Kidney (tissue), 13 donors: ENCODE measurements at regions not wholly inside any gene's neighbourhood (a gene's known extent, or its start where the extent isn't known, plus 50 kb on each side); places are given as distances from the start of the nearest gene placed in this dataset.

Experiments
- DNase-seq, 5 donors: peaks; one replicate each; pipeline ENCODE4 v3.0.0-alpha.2; 2013 to 2020
- FAIRE-seq: peaks from 2 replicates; lab custom pipeline; 2012; peaks lifted over from hg19 to GRCh38; lab: Jason Lieb, UNC
- H3K27ac ChIP-seq, 2 donors: one replicate each; pipeline ENCODE4 v1.7.0; 2013; ENCODE audit warnings: low read depth in 2 of 2, low read length in 2 of 2, inconsistent platforms in 1 of 2
- H3K27me3 ChIP-seq: one replicate; pipeline ENCODE4 v1.7.1; 2013; ENCODE audit warnings: low read length, inconsistent platforms; ENCODE audit not compliant: control insufficient read depth, insufficient read depth
- H3K36me3 ChIP-seq, 3 donors: one replicate each; pipeline versions ENCODE4 v1.7.0 to v1.7.1; 2013; ENCODE audit warnings: low read length in 3 of 3, control low read depth in 1 of 3, inconsistent platforms in 1 of 3; ENCODE audit not compliant: insufficient read depth in 3 of 3, control insufficient read depth in 2 of 3
- H3K4me1 ChIP-seq, 3 donors: one replicate each; pipeline versions ENCODE4 v1.7.0 to v1.7.1; 2013; ENCODE audit warnings: low read length in 3 of 3, inconsistent platforms in 1 of 3, low read depth in 1 of 3; ENCODE audit not compliant: control insufficient read depth in 2 of 3, insufficient read depth in 2 of 3
- H3K4me3 ChIP-seq, 3 donors: one replicate each; pipeline versions ENCODE4 v1.7.0 to v1.8.1; 2013; ENCODE audit warnings: low read length in 3 of 3, control low read depth in 1 of 3, inconsistent platforms in 1 of 3
- H3K9ac ChIP-seq, 3 donors: one replicate each; pipeline versions ENCODE4 v1.7.0 to v1.7.1; 2013; ENCODE audit warnings: low read length in 3 of 3, control low read depth in 1 of 3, inconsistent platforms in 1 of 3
- H3K9me3 ChIP-seq, 3 donors: one replicate each; pipeline versions ENCODE4 v1.7.0 to v1.7.1; 2013; ENCODE audit warnings: low read length in 3 of 3, control low read depth in 1 of 3, inconsistent platforms in 1 of 3; ENCODE audit not compliant: control insufficient read depth in 2 of 3, insufficient read depth in 1 of 3
- intact Hi-C: fragments of 100-400 bp; cut with DNase I; formaldehyde crosslinking; loops from one replicate; pipeline ENCODE4 v1.11.1; 2022
- TF ChIP-seq, protein P1 (sequence below): IDR thresholded peaks from 3 replicates; pipeline ENCODE4 v1.5.1; 2012; ENCODE audit warnings: mild to moderate bottlenecking, moderate library complexity, borderline replicate concordance; ENCODE audit not compliant: insufficient read depth; ENCODE audit errors: extremely low read depth
- donor health status: control.
- donor health status: control.
- donor health status: control.
- donor health status: control.
- donor health status: control.
- donor health status: DM: yes; HTN: yes; CAD: no.
- donor health status: Normal renal cell carcinoma (clear cell type).

DNA sequence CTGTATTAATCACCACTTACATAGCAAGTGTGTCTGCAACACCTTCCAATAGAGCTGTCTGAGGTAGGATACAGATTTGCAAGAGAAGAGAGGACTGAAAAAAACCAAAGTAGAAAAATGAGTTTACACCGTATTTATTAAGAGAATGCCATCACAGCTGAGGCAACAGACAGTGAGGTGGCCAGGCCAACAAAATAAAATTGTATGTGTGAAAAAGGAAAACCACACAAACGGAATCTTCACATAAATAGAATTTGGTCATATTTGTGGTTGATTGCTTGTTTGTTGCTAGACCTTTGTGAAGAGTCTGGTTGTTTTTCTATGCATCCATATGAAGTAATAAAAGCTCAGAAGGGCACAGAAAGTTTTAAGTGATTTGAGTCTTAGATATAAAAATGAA, 157.8 kb upstream of the TSHZ2 start:
- H3K9ac ChIP-seq, result no peak overlapping the region
- no peaks in the 10 kb centered on the region for H3K4me1 ChIP-seq
- TF ChIP-seq, protein P1, sequence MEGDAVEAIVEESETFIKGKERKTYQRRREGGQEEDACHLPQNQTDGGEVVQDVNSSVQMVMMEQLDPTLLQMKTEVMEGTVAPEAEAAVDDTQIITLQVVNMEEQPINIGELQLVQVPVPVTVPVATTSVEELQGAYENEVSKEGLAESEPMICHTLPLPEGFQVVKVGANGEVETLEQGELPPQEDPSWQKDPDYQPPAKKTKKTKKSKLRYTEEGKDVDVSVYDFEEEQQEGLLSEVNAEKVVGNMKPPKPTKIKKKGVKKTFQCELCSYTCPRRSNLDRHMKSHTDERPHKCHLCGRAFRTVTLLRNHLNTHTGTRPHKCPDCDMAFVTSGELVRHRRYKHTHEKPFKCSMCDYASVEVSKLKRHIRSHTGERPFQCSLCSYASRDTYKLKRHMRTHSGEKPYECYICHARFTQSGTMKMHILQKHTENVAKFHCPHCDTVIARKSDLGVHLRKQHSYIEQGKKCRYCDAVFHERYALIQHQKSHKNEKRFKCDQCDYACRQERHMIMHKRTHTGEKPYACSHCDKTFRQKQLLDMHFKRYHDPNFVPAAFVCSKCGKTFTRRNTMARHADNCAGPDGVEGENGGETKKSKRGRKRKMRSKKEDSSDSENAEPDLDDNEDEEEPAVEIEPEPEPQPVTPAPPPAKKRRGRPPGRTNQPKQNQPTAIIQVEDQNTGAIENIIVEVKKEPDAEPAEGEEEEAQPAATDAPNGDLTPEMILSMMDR, result no peak
- H3K27ac ChIP-seq, result no peak overlapping the region
- no peak for DNase-seq
- no peaks in the 10 kb centered on the region for H3K27me3 ChIP-seq
- no peak for FAIRE-seq
- intact Hi-C loops, result no loop called here
- no peaks in the 10 kb centered on the region for H3K9me3 ChIP-seq
- H3K36me3 ChIP-seq, result no peaks in the 10 kb centered on the region
- no peak overlapping the region for H3K4me3 ChIP-seq

DNA sequence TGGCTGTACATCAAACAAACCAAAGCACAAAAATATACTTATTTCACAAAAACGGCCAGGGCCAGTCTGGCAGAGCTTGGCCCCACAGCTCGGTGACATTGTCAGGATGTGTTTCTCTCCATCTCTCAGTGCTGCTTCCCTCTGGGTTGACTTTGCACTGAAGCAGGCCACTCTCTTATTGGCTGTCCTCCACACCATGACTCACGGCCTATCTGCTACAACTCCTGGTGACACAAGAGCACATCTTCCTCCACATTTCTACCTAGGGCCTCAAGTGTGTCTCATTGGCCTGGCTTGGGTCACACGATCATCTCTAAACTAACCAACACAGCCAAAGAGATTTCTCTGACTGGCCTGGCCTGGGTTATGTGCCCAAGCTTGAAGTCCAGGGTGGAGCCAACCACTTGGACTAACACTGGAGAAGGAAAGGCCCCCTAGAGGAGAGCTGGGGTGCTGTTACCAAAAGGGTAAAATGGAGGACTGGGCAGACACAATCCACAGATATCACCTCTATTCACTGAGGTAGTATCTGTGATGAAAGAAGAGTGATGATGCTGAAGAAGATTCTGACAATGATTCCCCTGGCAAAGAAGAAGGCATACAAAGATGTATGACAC, 159.8 kb upstream of the TSHZ2 start:
- DNase-seq (no peak), FAIRE-seq (no peak)
- Histone ChIP-seq H3K27me3 (no peaks in the 10 kb centered on the region), H3K27ac (no peak overlapping the region), H3K9me3 (no peaks in the 10 kb centered on the region), H3K4me3 (no peak overlapping the region), H3K4me1 (no peaks in the 10 kb centered on the region), H3K36me3 (no peaks in the 10 kb centered on the region), H3K9ac (no peak overlapping the region)
- intact Hi-C loops, result no loop called here
- TF ChIP-seq, protein P1, result no peak

DNA sequence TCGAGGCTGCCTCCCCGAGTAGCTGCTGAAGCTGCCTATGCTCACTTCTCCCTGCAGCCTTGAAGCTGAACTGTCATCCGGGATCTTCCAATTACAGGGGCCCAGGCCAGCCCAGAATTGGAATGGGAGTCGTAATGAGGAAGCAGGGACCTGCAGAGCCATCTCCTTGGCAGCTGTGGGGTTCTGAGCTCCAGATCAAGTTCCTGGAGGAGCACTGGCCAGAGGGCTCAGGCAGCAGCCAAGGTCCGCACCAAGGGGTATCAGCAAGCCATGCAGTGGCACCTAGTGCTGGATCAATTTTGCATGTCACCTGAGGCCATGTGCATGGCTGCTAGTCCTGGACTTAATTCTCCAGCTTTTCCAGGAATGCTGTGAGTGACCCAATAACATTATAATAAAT, 163.2 kb upstream of the TSHZ2 start:
- H3K36me3 ChIP-seq, result no peaks in the 10 kb centered on the region
- no peak overlapping the region for H3K4me3 ChIP-seq
- no peak for FAIRE-seq
- intact Hi-C loops, result no loop called here
- no peak overlapping the region for H3K27ac ChIP-seq
- DNase-seq, result no peak
- H3K9ac ChIP-seq, result no peak overlapping the region
- TF ChIP-seq, protein P1, result no peak
- H3K9me3 ChIP-seq, result no peaks in the 10 kb centered on the region
- H3K27me3 ChIP-seq, result no peaks in the 10 kb centered on the region
- no peaks in the 10 kb centered on the region for H3K4me1 ChIP-seq

- FAIRE-seq (no peak), DNase-seq (no peak)
- Histone ChIP-seq H3K4me3 (no peak overlapping the region), H3K27ac (no peak overlapping the region), H3K9me3 (no peaks in the 10 kb centered on the region), H3K27me3 (no peaks in the 10 kb centered on the region), H3K36me3 (no peaks in the 10 kb centered on the region), H3K4me1 (no peaks in the 10 kb centered on the region), H3K9ac (no peak overlapping the region)
- intact Hi-C loops, result no loop called here
- TF ChIP-seq, protein P1, result no peak
Measured at GRCh38 chr20:52806918-52807317, 165.2 kb upstream of the TSHZ2 start.
